ENCODE measurements at regions not wholly inside any gene's neighbourhood (a gene's known extent, or its start where the extent isn't known, plus 50 kb on each side); places are given as distances from the start of the nearest gene placed in this dataset.

- peaks cover 22% of the 10 kb centered on the region for H3K27me3 ChIP-seq (ENCODE audit: insufficient read depth, low read depth, severe bottlenecking)
- H3K9me3 ChIP-seq (ENCODE audit: severe bottlenecking), result no peaks in the 10 kb centered on the region
- no peaks in the 10 kb centered on the region for H3K36me3 ChIP-seq
These were observed 262.7 kb downstream of the REEP3 start for GRCh38 chr10:63783882-63784281.

DNA sequence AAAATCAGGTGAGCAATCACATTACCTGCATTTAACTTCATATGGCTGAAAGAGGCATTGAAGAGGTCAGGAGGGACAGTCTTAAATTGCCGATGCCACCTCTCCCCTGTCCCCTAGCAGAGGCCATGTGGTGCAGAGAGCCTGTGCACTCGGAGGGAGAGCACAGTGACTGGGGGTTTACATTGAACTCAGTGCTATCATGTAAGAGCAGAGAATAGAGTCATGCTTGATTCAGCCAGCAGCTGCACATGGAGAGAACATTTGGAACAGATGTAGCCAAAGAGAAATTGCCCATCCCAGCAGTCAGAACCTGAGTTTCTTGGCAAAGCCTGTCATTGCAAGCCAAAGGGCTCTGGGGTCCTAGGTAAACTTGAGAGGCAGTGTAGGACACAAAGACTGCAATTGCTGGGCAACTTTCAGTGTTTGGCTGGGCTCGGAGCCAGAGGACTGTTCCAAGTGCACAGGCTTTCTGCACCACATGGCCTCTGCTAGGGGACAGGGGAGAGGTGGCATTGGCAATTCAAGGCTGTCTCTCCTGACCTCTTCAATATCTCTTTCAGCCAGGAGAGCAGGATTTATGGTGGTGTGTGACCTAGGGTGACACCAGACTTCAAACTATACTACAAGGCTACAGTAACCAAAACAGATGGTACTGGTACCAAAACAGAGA is 267.1 kb downstream of the REEP3 start:
- TF ChIP-seq, protein P1, sequence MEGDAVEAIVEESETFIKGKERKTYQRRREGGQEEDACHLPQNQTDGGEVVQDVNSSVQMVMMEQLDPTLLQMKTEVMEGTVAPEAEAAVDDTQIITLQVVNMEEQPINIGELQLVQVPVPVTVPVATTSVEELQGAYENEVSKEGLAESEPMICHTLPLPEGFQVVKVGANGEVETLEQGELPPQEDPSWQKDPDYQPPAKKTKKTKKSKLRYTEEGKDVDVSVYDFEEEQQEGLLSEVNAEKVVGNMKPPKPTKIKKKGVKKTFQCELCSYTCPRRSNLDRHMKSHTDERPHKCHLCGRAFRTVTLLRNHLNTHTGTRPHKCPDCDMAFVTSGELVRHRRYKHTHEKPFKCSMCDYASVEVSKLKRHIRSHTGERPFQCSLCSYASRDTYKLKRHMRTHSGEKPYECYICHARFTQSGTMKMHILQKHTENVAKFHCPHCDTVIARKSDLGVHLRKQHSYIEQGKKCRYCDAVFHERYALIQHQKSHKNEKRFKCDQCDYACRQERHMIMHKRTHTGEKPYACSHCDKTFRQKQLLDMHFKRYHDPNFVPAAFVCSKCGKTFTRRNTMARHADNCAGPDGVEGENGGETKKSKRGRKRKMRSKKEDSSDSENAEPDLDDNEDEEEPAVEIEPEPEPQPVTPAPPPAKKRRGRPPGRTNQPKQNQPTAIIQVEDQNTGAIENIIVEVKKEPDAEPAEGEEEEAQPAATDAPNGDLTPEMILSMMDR (IDR thresholded peaks at IDR 0.05; ENCODE audit: low read depth, low read length), result no peak
- no peak overlapping the region for H3K27ac ChIP-seq
- DNase-seq, result no peak
- no peak overlapping the region for H3K4me3 ChIP-seq (ENCODE audit: low read depth, low read length)
- peaks cover 5% of the 10 kb centered on the region for H3K27me3 ChIP-seq (ENCODE audit: insufficient read depth, low read depth, severe bottlenecking)
- peaks cover 3% of the 10 kb centered on the region for H3K9me3 ChIP-seq (ENCODE audit: severe bottlenecking)
- H3K36me3 ChIP-seq, result no peaks in the 10 kb centered on the region

More at GRCh38 chr10:63783882-63784281, 262.7 kb downstream of the REEP3 start:
- DNase-seq, result no peak
- TF ChIP-seq, protein P1 (IDR thresholded peaks at IDR 0.05; ENCODE audit: low read depth, low read length), result no peak
- Histone ChIP-seq H3K27ac (no peak overlapping the region), H3K4me3 (ENCODE audit: low read depth, low read length) (no peak overlapping the region)

- TF ChIP-seq, protein P1 (IDR thresholded peaks at IDR 0.05; ENCODE audit: low read depth, low read length), result no peak
- Histone ChIP-seq H3K9me3 (ENCODE audit: severe bottlenecking) (peaks cover 3% of the 10 kb centered on the region), H3K27ac (no peak overlapping the region), H3K4me3 (ENCODE audit: low read depth, low read length) (no peak overlapping the region), H3K36me3 (no peaks in the 10 kb centered on the region), H3K27me3 (ENCODE audit: insufficient read depth, low read depth, severe bottlenecking) (no peaks in the 10 kb centered on the region)
- DNase-seq, result no peak
These were observed 274.1 kb downstream of the REEP3 start for GRCh38 chr10:63795094-63795860.

- Histone ChIP-seq H3K36me3 (no peaks in the 10 kb centered on the region), H3K4me3 (ENCODE audit: low read depth, low read length) (no peak overlapping the region), H3K27me3 (ENCODE audit: insufficient read depth, low read depth, severe bottlenecking) (no peaks in the 10 kb centered on the region), H3K27ac (no peak overlapping the region), H3K9me3 (ENCODE audit: severe bottlenecking) (no peaks in the 10 kb centered on the region)
- TF ChIP-seq, protein P1 (IDR thresholded peaks at IDR 0.05; ENCODE audit: low read depth, low read length), result no peak
- no peak for DNase-seq
These were observed 277.6 kb downstream of the REEP3 start for GRCh38 chr10:63798599-63799498.

DNA sequence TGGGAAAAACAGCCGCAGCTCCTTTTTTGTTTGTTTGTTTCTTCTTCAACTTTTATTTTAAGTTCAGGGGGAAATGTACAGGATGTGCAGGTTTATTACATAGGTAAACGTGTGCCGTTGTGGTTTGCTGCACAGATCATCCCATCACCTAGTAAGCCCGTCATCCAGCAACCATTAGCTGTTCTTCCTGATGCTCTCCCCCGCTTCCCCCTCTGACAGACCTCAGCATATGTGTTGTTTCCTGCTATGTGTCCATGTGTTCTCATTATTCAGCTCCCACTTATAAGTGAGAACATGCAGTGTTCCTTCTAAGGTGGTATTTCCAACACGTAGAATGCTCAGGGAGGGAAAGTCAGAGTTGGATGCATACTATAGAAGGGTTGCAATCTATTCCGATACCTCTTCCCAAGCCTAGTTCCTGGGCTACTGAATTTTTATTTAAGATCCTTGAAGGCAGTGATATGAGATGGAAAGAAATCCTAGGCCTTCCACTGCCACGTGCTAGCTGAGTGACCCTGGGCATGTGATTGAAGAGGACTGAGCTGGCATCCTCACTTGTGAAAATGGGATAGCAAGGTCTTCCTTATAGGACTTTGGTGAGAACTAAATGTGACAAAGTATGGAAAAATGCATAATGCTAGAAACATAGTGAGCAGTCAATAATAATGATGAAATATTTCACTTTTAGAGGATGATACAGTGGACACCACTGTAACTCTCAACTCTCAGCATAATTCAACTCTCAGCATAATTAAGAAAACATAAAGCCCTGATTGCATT is 278.5 kb downstream of the REEP3 start:
- no peak overlapping the region for H3K27ac ChIP-seq
- no peaks in the 10 kb centered on the region for H3K9me3 ChIP-seq (ENCODE audit: severe bottlenecking)
- TF ChIP-seq, protein P1 (IDR thresholded peaks at IDR 0.05; ENCODE audit: low read depth, low read length), result no peak
- H3K27me3 ChIP-seq (ENCODE audit: insufficient read depth, low read depth, severe bottlenecking), result no peaks in the 10 kb centered on the region
- no peak overlapping the region for H3K4me3 ChIP-seq (ENCODE audit: low read depth, low read length)
- H3K36me3 ChIP-seq, result no peaks in the 10 kb centered on the region
- no peak for DNase-seq
